Erythroblast (primary cell): ENCODE measurements at regions not wholly inside any gene's neighbourhood (a gene's known extent, or its start where the extent isn't known, plus 50 kb on each side); places are given as distances from the start of the nearest gene placed in this dataset.

Source experiments
- GATA1 ChIP-seq: IDR thresholded peaks from 2 replicates; pipeline ENCODE4 v1.6.1; 2011; ENCODE audit warnings: low read depth, mild to moderate bottlenecking, control low read depth, low read length, moderate library complexity
- POLR2A ChIP-seq: IDR thresholded peaks from 2 replicates; pipeline ENCODE4 v1.6.1; 2011; ENCODE audit warnings: mild to moderate bottlenecking, low read length

DNA sequence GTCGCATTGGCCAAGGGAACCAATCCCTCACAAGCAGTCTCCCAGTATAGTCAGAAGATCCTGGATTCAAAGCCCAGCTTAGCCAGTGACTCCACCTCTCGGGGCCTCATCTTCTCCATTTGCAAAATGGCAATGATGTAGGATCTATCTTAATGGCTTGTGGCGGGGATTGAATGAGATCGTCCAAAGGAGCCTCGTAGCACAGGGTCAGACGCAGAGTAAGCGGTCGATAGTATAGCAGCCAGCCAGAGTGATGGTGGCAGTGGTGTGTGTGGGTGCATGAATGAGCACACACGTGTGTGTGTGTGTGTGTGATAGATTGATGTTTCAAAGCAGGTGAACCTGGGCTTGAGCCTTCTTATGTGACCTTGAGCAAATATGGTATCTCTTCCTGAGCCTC, 79.8 kb upstream of the WNT4 start:
- TF ChIP-seq POLR2A = no peak
- TF ChIP-seq GATA1 = no peak
